Sigmoid colon (tissue), 4 donors: ENCODE measurements at regions not wholly inside any gene's neighbourhood (a gene's known extent, or its start where the extent isn't known, plus 50 kb on each side); places are given as distances from the start of the nearest gene placed in this dataset.

Experiments used
- CTCF ChIP-seq, 4 experiments: fragments of 450-650 bp in 3 of 4; fragments of 200-600 bp in 1 of 4; IDR thresholded peaks; one replicate each; pipeline ENCODE4 v1.5.1; 2016 to 2019; ENCODE audit warnings: antibody characterized with exemption in 4 of 4, mild to moderate bottlenecking in 3 of 4, moderate library complexity in 2 of 4
- EP300 ChIP-seq, 4 donors: sonication (generic); formaldehyde crosslinking; IDR thresholded peaks; one replicate each; pipeline ENCODE4 v1.6.1; 2017; ENCODE audit warnings: antibody characterized with exemption in 4 of 4
- POLR2A ChIP-seq, 2 donors: fragments of 450-650 bp; IDR thresholded peaks; one replicate each; pipeline ENCODE4 v1.6.1; 2016; ENCODE audit warnings: antibody characterized with exemption in 2 of 2, mild to moderate bottlenecking in 2 of 2, moderate library complexity in 2 of 2

- TF ChIP-seq CTCF (IDR thresholded peaks at IDR 0.05) (no peak), EP300 (IDR thresholded peaks at IDR 0.05) (no peak), POLR2A (IDR thresholded peaks at IDR 0.05) (no peak)
These were observed 95.2 kb upstream of the ANK2 start for GRCh38 chr4:112954286-112954685.
